H9 (cell line): ENCODE measurements at regions not wholly inside any gene's neighbourhood (a gene's known extent, or its start where the extent isn't known, plus 50 kb on each side); places are given as distances from the start of the nearest gene placed in this dataset.

Experiments used
- DNase-seq: peaks from one replicate; pipeline ENCODE4 v3.0.0-alpha.2; 2017
- H2AFZ ChIP-seq: one replicate; pipeline ENCODE4 v1.6.1; 2013; ENCODE audit warnings: mild to moderate bottlenecking, low read length, control low read depth, moderate library complexity
- H2AK5ac ChIP-seq: 2 replicates; pipeline ENCODE4 v1.6.1; 2013; ENCODE audit warnings: low read length, control low read depth, mixed read lengths; ENCODE audit not compliant: insufficient read length
- H2BK120ac ChIP-seq: one replicate; pipeline ENCODE4 v1.6.1; 2013; ENCODE audit warnings: low read depth, mild to moderate bottlenecking, low read length, control low read depth, inconsistent platforms; ENCODE audit not compliant: poor library complexity, severe bottlenecking
- H2BK12ac ChIP-seq: 2 replicates; pipeline ENCODE4 v1.6.1; 2013; ENCODE audit warnings: low read length, control low read depth, mixed read lengths, low read depth; ENCODE audit not compliant: insufficient read length
- H2BK15ac ChIP-seq: 2 replicates; pipeline ENCODE4 v1.6.1; 2013; ENCODE audit warnings: low read depth, low read length, control low read depth
- H2BK20ac ChIP-seq: one replicate; pipeline ENCODE4 v1.6.1; 2013; ENCODE audit warnings: low read depth, mild to moderate bottlenecking, low read length, control low read depth, inconsistent platforms; ENCODE audit not compliant: poor library complexity, severe bottlenecking
- H2BK5ac ChIP-seq: 2 replicates; pipeline ENCODE4 v1.6.1; 2013; ENCODE audit warnings: low read length, control low read depth, mixed read lengths; ENCODE audit not compliant: insufficient read length
- H3K14ac ChIP-seq: 2 replicates; pipeline ENCODE4 v1.6.1; 2013; ENCODE audit warnings: low read length, control low read depth; ENCODE audit not compliant: insufficient read depth
- H3K18ac ChIP-seq: 2 replicates; pipeline ENCODE4 v1.6.1; 2013; ENCODE audit warnings: low read depth, mild to moderate bottlenecking, mixed read lengths, low read length, control low read depth; ENCODE audit not compliant: insufficient read length
- H3K23ac ChIP-seq: 2 replicates; pipeline ENCODE4 v1.6.1; 2013; ENCODE audit warnings: low read length, control low read depth, mixed read lengths, low read depth; ENCODE audit not compliant: insufficient read length
- H3K23me2 ChIP-seq: 2 replicates; pipeline ENCODE4 v1.6.1; 2013; ENCODE audit warnings: low read depth, mild to moderate bottlenecking, mixed read lengths, low read length, control low read depth; ENCODE audit not compliant: insufficient read length, poor library complexity, severe bottlenecking
- H3K27ac ChIP-seq: 2 replicates; pipeline ENCODE4 v1.5.1; 2013; ENCODE audit warnings: low read length, control low read depth, mixed read lengths, low read depth; ENCODE audit not compliant: insufficient read length
- H3K27me3 ChIP-seq: 2 replicates; pipeline ENCODE4 v1.6.1; 2013; ENCODE audit warnings: low read length, control low read depth, inconsistent platforms; ENCODE audit not compliant: insufficient read depth
- H3K4ac ChIP-seq: 2 replicates; pipeline ENCODE4 v1.6.1; 2013; ENCODE audit warnings: low read depth, mild to moderate bottlenecking, control low read depth, inconsistent platforms, low read length, moderate library complexity
- H3K4me1 ChIP-seq: 2 replicates; pipeline ENCODE4 v1.6.1; 2013; ENCODE audit warnings: low read length, control low read depth, inconsistent platforms; ENCODE audit not compliant: insufficient read depth
- H3K4me2 ChIP-seq: 2 replicates; pipeline ENCODE4 v1.6.1; 2013; ENCODE audit warnings: low read length, control low read depth, mixed read lengths; ENCODE audit not compliant: insufficient read length, insufficient read depth
- H3K56ac ChIP-seq: 2 replicates; pipeline ENCODE4 v1.6.1; 2013; ENCODE audit warnings: low read depth, mild to moderate bottlenecking, mixed read lengths, low read length, control low read depth; ENCODE audit not compliant: insufficient read length
- H3K79me1 ChIP-seq: 2 replicates; pipeline ENCODE4 v1.6.1; 2013; ENCODE audit warnings: low read depth, mild to moderate bottlenecking, moderate library complexity, low read length, control low read depth, inconsistent platforms; ENCODE audit not compliant: insufficient read depth, poor library complexity, severe bottlenecking
- H3K79me2 ChIP-seq: 2 replicates; pipeline ENCODE4 v1.6.1; 2013; ENCODE audit warnings: low read length, control low read depth, inconsistent platforms; ENCODE audit not compliant: insufficient read depth
- H3K9ac ChIP-seq: 2 replicates; pipeline ENCODE4 v1.6.1; 2013; ENCODE audit warnings: low read length, control low read depth, mixed read lengths; ENCODE audit not compliant: insufficient read length; ENCODE audit errors: extremely low read depth
- H3K9me3 ChIP-seq: one replicate; pipeline ENCODE4 v1.6.1; 2013; ENCODE audit warnings: low read depth, low read length, inconsistent platforms; ENCODE audit not compliant: control insufficient read depth
- H3T11ph ChIP-seq: one replicate; pipeline ENCODE4 v1.6.1; 2013; ENCODE audit warnings: mild to moderate bottlenecking, low read length, control low read depth, inconsistent platforms
- H4K20me1 ChIP-seq: one replicate; pipeline ENCODE4 v1.6.1; 2013; ENCODE audit not compliant: control insufficient read depth, insufficient read length, insufficient read depth
- H4K5ac ChIP-seq: 2 replicates; pipeline ENCODE4 v1.6.1; 2013; ENCODE audit warnings: low read depth, mild to moderate bottlenecking, mixed read lengths, low read length, control low read depth; ENCODE audit not compliant: insufficient read length
- H4K8ac ChIP-seq: replicated peaks from 2 replicates; pipeline ENCODE4 v1.6.1; 2013; ENCODE audit warnings: low read length, control low read depth, mixed read lengths, low read depth; ENCODE audit not compliant: insufficient read length
- H4K91ac ChIP-seq: 2 replicates; pipeline ENCODE4 v1.6.1; 2013; ENCODE audit warnings: low read depth, mild to moderate bottlenecking, moderate library complexity, mixed read lengths, low read length, control low read depth; ENCODE audit not compliant: insufficient read length
- H3K27ac Mint-ChIP-seq, 3 experiments: 2 replicates in 2 of 3; 3 replicates in 1 of 3; pipeline ENCODE4 v1.8.0; 2020 to 2021; ENCODE audit warnings: mixed read lengths in 3 of 3, mild to moderate bottlenecking in 1 of 3, moderate library complexity in 1 of 3
- H3K27me3 Mint-ChIP-seq: 2 replicates; pipeline ENCODE4 v1.8.0; 2021; ENCODE audit warnings: low read depth, mild to moderate bottlenecking, moderate library complexity, mixed read lengths
- H3K36me3 Mint-ChIP-seq, 3 experiments: 2 replicates in 2 of 3; 3 replicates in 1 of 3; pipeline ENCODE4 v1.8.0; 2020 to 2021; ENCODE audit warnings: low read depth in 3 of 3, mixed read lengths in 3 of 3; ENCODE audit not compliant: insufficient read depth in 1 of 3
- H3K4me1 Mint-ChIP-seq, 2 experiments: 2 replicates each; pipeline ENCODE4 v1.8.0; 2020; ENCODE audit warnings: mixed read lengths in 2 of 2
- H3K4me3 Mint-ChIP-seq, 2 experiments: 2 replicates in 1 of 2; 3 replicates in 1 of 2; pipeline ENCODE4 v1.8.0; 2020 to 2021; ENCODE audit warnings: mild to moderate bottlenecking in 2 of 2, mixed read lengths in 2 of 2, moderate library complexity in 1 of 2
- H3K9me3 Mint-ChIP-seq, 2 experiments: 2 replicates in 1 of 2; 3 replicates in 1 of 2; pipeline ENCODE4 v1.8.0; 2020; ENCODE audit warnings: mild to moderate bottlenecking in 2 of 2, mixed read lengths in 2 of 2, moderate library complexity in 1 of 2
- WGBS: extraction: QIAGEN DNeasy Blood & Tissue Kit; methylation state at CpG from one replicate; pipeline ENCODE4 v1.1.7; 2013; ENCODE audit warnings: missing lambda C conversion rate, low lambda C conversion rate, mixed read lengths; ENCODE audit not compliant: insufficient read length; ENCODE audit errors: extremely low coverage; 5-methylcytosine and 5-hydroxymethylcytosine counted together
- TF ChIP-seq, protein P1 (sequence below): fragments of 200-600 bp; sonication (generic); conservative IDR thresholded peaks from 3 replicates; pipeline ENCODE4 v1.8.0; 2021; ENCODE audit warnings: antibody characterized with exemption, mild to moderate bottlenecking

DNA sequence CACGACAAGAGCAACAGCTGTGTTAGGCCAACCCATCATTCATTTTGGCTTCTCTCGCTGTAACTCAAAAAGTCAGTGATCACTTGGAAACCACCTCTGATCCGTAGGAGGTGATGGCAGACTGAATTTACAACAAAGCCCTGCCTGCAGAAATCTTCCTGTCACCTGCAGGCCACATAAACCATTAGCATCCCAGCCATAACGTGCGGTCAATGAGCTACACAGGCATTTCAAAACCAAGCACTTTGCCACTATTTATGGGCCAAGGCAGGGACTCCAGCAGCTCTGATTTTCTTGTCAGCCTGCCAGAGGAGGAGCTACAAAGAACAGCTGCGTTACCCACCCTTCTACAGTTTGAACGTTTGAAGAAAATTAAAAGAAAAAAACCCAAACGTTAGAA, 228.1 kb upstream of the PPARGC1A start:
- no peak overlapping the region for H3K9ac ChIP-seq
- no peaks in the 10 kb centered on the region for H3K23me2 ChIP-seq
- no peak overlapping the region for H4K8ac ChIP-seq
- no peak overlapping the region for H2BK120ac ChIP-seq
- H3K79me2 ChIP-seq, result no peaks in the 10 kb centered on the region
- Mint-ChIP-seq H3K27me3 (peaks cover 3% of the 10 kb centered on the region; the same call in 1 of the 2 replicates), H3K27ac (no peak overlapping the region), H3K4me3 (no peak overlapping the region), H3K4me1 (peaks cover 2 to 3% of the 10 kb centered on the region in 2 experiments; a peak in 2 of 4 replicates), H3K36me3 (no peaks in the 10 kb centered on the region), H3K9me3 (no peaks in the 10 kb centered on the region; a peak in 1 of 5 replicates)
- H3K23ac ChIP-seq, result no peak overlapping the region
- no peaks in the 10 kb centered on the region for H3K9me3 ChIP-seq
- no peaks in the 10 kb centered on the region for H4K20me1 ChIP-seq
- no CpG with 5 or more reads among the region's 8 CpGs for WGBS
- H2BK5ac ChIP-seq, result no peak overlapping the region
- no peak for DNase-seq
- no peaks in the 10 kb centered on the region for H3K79me1 ChIP-seq
- TF ChIP-seq, protein P1, sequence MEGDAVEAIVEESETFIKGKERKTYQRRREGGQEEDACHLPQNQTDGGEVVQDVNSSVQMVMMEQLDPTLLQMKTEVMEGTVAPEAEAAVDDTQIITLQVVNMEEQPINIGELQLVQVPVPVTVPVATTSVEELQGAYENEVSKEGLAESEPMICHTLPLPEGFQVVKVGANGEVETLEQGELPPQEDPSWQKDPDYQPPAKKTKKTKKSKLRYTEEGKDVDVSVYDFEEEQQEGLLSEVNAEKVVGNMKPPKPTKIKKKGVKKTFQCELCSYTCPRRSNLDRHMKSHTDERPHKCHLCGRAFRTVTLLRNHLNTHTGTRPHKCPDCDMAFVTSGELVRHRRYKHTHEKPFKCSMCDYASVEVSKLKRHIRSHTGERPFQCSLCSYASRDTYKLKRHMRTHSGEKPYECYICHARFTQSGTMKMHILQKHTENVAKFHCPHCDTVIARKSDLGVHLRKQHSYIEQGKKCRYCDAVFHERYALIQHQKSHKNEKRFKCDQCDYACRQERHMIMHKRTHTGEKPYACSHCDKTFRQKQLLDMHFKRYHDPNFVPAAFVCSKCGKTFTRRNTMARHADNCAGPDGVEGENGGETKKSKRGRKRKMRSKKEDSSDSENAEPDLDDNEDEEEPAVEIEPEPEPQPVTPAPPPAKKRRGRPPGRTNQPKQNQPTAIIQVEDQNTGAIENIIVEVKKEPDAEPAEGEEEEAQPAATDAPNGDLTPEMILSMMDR, result no peak
- no peak overlapping the region for H3T11ph ChIP-seq
- no peak overlapping the region for H2AK5ac ChIP-seq
- H2BK12ac ChIP-seq, result no peak overlapping the region
- H3K4me2 ChIP-seq, result no peak overlapping the region
- H3K18ac ChIP-seq, result no peak overlapping the region
- H3K56ac ChIP-seq, result no peak overlapping the region
- H2BK20ac ChIP-seq, result no peak overlapping the region
- no peak overlapping the region for H2BK15ac ChIP-seq
- peaks cover 4% of the 10 kb centered on the region; the same call in 1 of the 2 replicates for H3K4me1 ChIP-seq
- no peak overlapping the region for H4K91ac ChIP-seq
- no peak overlapping the region for H2AFZ ChIP-seq
- H3K14ac ChIP-seq, result no peak overlapping the region
- H4K5ac ChIP-seq, result no peak overlapping the region
- H3K27ac ChIP-seq, result no peak overlapping the region
- no peaks in the 10 kb centered on the region; the same call in 1 of the 2 replicates for H3K27me3 ChIP-seq
- no peak overlapping the region for H3K4ac ChIP-seq
